ENCODE measurements at regions not wholly inside any gene's neighbourhood (a gene's known extent, or its start where the extent isn't known, plus 50 kb on each side); places are given as distances from the start of the nearest gene placed in this dataset.

- intact Hi-C loops (cut with DNase I; ENCODE audit: low total_unique reads) = no loop called here
- 88 to 95% methylated on average over 2 of the region's 2 CpGs for WGBS, 2 donors
- TF ChIP-seq CTCF (IDR thresholded peaks at IDR 0.05) = no peak
- no peak for TF ChIP-seq POLR2A (IDR thresholded peaks at IDR 0.05)
- no peak for DNase-seq (ENCODE audit: low spot score in 2 of 2)
- no peak overlapping the region for H3K4me3 ChIP-seq (ENCODE audit: low read depth, poor library complexity, severe bottlenecking)
These were observed 106.6 kb upstream of the SEMA6D start for GRCh38 chr15:47610736-47611135.

DNA sequence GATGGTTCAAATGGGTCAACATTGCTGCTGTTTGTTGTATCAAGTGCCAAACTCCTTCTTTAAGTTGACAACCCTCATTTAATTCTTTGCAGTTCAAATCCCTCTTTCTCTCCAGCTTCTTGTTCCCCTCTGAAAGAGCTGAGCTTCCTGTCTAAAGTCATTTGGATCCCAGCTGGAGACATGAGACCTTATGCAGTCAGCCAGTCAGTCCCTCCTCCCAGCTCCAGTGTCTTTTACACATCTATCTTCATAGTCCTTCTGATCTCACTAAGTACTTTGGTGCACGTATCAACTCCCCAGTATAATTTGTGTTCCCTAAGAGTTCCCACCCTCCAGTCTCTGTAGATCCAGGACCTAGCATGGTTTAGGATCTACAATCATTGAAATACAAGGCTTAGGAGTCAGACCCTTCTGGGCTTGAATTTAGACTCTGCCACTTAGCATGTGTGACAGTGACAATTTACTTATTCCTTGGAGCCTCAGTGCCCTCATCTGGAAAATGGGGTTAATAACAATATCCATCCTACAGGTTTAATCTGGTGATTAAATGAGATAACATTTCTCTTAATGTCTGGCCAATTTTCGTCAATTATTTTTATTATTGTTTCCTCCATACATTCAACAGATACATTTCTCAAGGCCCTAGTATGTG is 102.8 kb upstream of the SEMA6D start:
- intact Hi-C loops (cut with DNase I; ENCODE audit: low total_unique reads) = no loop called here
- TF ChIP-seq POLR2A (IDR thresholded peaks at IDR 0.05) = no peak
- TF ChIP-seq CTCF (IDR thresholded peaks at IDR 0.05) = no peak
- H3K4me3 ChIP-seq (ENCODE audit: low read depth, poor library complexity, severe bottlenecking) = no peak overlapping the region
- 75 to 77% methylated on average over 2 of the region's 2 CpGs for WGBS, 2 donors
- DNase-seq (ENCODE audit: low spot score in 2 of 2) = no peak

DNA sequence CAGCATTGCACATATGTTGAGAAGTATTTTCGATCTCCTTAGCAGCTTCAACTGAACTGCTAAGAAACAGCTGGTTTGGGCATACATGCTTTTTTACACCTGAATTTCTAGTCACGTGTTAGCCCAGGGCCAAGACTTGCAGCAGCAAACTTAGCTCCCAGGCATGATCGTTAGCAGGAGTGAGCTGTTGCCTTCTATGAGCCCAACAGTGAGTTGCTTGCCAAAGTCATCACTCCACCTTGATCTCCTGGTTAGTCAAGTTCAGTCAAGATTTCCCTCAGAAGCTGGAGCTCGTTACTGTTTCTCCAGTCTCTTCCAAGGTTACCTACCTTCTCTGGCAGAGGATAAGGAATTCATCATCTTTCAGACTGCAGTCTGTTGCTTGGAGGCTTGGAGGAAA is 100.4 kb upstream of the SEMA6D start:
- H3K4me3 ChIP-seq (ENCODE audit: low read depth, poor library complexity, severe bottlenecking) = no peak overlapping the region
- DNase-seq (ENCODE audit: low spot score in 2 of 2) = peak in 1 of 2 donors; percentile 19
- WGBS, 2 donors = 51 to 54% methylated on average over 4 of the region's 4 CpGs
- intact Hi-C loops (cut with DNase I; ENCODE audit: low total_unique reads) = no loop called here
- TF ChIP-seq CTCF (IDR thresholded peaks at IDR 0.05) (no peak), POLR2A (IDR thresholded peaks at IDR 0.05) (no peak)

DNA sequence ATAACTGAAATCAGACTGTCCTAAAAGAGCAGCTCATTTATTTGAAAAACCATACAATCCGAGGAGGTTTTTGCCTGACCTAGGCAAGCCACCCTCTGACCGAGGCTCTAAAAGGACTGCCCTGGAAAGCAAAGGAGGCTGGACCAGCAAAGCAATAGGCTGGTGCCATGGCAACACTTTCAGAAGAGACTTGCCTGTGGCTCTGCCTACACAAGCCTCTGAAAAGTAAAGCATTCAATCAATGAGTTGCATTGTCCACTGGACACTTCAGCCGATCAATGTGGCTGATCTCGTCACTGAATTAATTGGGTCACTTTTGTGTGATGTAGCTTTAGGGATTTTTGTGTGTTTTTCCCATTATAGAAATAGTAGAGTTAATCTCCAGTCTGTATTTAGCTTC is 99.1 kb upstream of the SEMA6D start:
- intact Hi-C loops (cut with DNase I; ENCODE audit: low total_unique reads) = no loop called here
- whole genome bisulfite sequencing, 2 donors = 92 to 93% methylated on average over 4 of the region's 4 CpGs
- TF ChIP-seq CTCF (IDR thresholded peaks at IDR 0.05) = no peak
- TF ChIP-seq POLR2A (IDR thresholded peaks at IDR 0.05) = no peak
- DNase-seq (ENCODE audit: low spot score in 2 of 2) = no peak
- no peak overlapping the region for H3K4me3 ChIP-seq (ENCODE audit: low read depth, poor library complexity, severe bottlenecking)

- intact Hi-C loops (cut with DNase I; ENCODE audit: low total_unique reads) = no loop called here
- no peak for TF ChIP-seq CTCF (IDR thresholded peaks at IDR 0.05)
- no peak for TF ChIP-seq POLR2A (IDR thresholded peaks at IDR 0.05)
- 43 to 44% methylated on average over 7 of the region's 7 CpGs for WGBS, 2 donors
- H3K4me3 ChIP-seq (ENCODE audit: low read depth, poor library complexity, severe bottlenecking) = no peak overlapping the region
- DNase-seq (ENCODE audit: low spot score in 2 of 2) = no peak
These were observed 96.2 kb upstream of the SEMA6D start for GRCh38 chr15:47620960-47621681.

Measured in lower leg skin (tissue), 4 donors.